Stimulated activated CD4-positive, alpha-beta T cell treated with anti-CD3 and anti-CD28 coated beads, Interleukin-12 subunit alpha, Interleukin-12 subunit beta, amount 100 ng/mL, for 48 hours (primary cell): ENCODE measurements at regions not wholly inside any gene's neighbourhood (a gene's known extent, or its start where the extent isn't known, plus 50 kb on each side); places are given as distances from the start of the nearest gene placed in this dataset.
"Not testable (repeated sequence)": the region's sequence is repeated elsewhere in the genome, so short reads cannot be mapped to it uniquely, and the experiment has no call there.

ENCODE experiments used
- DNase-seq, 3 donors: peaks; one replicate each; pipeline ENCODE4 v3.0.0-alpha.2; 2020; ENCODE audit warnings: low read depth in 2 of 3, low spot score in 1 of 3

DNA sequence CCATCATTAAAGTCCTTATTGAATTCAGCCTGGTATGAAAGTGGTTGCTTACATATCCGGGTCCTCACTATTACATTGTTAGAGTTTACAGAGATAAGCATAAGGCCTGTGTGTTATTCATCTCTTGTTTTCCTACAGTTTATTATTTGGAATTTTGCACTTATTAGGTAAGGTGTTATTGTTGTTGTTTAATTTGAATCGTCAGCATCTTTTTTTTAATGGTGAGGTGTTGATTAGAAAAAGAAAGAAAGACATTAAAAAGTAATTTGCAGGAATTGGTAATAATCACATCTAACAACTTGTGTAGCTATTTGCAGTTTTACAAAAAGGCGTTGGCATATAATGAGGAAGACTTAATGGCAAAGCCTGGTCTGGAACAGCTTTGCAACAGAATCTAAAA is 158.6 kb downstream of the SAMD5 start:
- no peak for DNase-seq

DNA sequence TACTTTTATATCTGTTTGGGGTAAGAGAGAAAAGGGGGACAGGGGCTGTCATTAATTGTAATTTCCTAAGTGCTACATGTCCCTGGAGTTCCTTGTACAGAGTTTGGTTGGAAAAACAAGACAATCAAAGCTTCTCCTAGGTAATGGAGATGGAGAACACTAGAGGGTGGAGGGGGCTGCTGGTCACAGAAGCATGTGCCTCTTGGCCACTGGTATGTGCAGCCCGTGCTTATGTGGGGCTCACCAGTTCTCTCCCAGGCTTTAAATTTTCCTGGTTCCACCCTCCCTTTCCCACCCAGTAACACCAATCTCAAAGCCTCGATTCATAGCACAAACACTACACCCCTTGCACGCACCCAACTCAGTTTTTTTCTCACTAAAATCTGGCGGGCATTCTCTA is 165.6 kb downstream of the SAMD5 start:
- no peak for DNase-seq

DNA sequence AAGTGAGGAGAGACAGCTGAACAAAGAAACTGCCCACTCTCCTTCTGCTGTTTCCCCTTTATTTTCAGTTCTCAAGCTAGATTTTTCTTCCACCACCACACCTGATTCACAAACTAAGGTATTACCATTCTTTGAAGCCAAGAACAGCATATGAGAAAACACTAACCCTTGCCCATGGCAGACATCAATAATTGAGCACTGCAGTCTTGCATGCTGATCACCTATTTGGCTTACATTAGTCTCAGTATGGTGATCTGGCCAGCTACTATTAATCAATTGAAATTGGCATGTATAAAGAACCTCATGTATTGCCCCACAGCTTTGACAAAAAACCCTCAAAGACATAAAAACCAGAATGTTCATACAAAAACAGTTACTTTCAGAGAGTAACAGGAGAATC is 166.3 kb downstream of the SAMD5 start:
- DNase-seq = no peak

DNA sequence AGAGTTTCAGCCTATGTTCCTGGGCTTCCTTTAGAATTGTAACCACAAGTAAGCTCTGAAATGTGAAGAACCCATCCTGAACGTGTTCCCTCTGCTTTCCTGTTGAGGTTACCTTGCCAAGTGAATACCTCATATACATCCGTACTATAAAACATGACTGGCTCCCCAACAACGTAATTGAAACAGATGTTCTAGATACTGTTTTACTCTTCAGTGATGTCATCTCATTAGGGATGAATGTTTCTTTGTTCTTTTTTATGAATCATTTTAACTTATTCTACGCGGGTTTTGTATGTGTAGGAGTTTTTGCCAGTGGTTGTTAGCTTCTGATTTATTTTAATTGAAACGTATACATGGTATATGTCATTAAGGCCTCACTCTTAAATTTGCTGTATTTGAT is 166.8 kb downstream of the SAMD5 start:
- no peak for DNase-seq

DNA sequence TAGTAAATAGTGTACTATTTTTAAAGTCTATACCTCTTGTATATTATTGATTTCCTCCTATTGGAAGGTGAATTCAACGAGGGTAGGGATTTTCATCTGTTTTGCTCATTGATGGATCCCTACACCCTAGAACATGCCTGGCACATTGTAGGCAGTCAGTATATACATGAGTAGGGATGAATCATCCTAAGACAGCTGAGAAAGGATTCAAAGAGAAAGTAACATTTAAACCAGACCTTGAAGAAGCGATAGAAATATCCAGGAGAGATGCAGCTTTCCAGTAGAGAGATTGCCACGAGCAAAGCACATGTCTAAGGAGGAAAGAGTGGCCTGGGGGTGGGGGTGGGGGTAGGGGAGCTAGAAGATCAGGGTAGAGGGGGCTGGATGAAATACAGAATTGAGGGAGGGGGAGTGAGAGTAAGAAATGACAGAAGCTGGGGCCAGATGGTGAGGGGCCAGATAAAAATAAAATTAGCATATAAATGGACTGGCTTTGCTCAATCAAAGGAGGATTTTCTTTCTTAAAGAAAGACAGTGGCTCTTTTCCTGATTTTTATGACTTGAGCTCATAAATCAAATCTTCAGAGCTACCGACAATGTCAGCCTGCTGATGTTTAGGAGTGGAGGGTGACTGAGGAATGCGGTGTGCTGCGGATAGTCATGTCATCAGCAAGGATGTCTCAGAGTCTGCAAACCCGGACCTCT is 168.2 kb downstream of the SAMD5 start:
- no peak for DNase-seq

DNA sequence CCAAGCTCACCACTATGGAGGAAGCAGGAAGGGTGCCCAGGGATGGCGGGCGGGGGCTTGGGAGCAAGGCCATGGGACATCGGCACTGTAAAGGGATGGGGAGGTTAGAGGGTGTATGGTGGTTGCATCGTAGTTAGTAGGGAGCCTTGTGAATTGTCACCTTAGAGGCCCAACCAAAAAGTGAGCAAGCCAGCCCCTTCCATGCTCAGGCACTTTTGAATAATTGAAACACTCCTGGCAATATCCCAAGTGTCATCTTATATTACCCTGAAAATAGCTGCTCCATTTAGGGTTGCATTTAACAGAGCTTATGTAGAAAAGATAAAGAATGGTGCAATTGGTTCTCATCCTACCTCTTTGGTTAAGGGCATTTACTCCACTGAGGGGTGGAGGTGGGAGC is 169.2 kb downstream of the SAMD5 start:
- no peak for DNase-seq

DNA sequence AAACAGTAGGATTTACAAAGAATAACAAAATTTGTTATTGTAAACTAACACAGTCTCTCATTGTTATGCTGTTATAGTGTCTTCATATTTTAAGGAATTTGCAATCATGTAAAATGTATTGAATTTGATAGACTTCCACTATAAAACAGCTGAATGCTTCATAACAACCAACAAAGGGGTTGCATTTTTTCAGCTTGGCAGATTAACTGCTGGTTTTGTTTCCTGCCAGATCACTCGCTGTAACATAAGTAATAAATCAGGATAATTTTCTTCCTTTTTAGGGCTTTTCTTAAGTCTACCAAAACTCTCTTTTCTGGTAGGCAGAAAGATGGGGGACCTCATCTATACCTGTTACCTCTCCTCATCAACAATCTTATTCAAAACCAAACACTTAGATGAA is 169.8 kb downstream of the SAMD5 start:
- DNase-seq = no peak

DNA sequence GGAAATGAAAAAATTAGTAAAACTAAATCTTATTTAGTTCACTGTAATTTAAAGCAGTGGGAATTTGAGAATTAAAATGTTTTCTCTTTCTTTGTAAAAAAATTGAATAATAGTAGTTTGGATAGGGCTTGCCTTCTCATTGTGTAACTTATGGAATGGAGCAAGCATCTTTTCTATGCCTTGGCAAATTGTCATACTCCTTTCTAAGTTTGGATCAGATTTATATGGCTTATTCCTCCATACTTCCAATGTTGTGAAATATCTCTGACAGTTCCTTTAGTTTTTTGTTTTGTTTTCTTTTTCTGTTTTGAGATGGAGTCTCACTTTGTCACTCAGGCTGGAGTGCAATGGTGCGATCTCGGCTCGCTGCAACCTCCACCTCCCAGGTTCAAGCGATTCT is 176.4 kb downstream of the SAMD5 start:
- no peak for DNase-seq

DNA sequence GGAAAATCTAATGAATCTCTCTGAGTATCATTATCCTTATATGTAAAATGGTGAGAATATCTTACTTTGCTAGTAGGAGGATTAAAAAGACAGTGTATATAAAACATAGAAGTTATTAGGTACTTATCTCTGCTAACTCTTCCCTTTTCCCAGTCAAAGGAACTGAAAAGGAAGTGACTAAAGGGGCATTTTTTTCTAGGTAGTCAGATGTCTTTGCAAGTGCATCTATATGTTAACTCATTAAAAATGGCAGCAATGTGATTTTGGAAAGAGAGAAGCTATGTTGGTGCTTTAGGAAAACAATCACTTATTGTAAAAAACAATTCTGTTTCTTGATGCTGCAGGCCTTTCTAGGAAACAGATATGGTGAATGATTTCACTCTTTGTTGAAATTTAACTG is 180.9 kb downstream of the SAMD5 start:
- DNase-seq = no peak

DNA sequence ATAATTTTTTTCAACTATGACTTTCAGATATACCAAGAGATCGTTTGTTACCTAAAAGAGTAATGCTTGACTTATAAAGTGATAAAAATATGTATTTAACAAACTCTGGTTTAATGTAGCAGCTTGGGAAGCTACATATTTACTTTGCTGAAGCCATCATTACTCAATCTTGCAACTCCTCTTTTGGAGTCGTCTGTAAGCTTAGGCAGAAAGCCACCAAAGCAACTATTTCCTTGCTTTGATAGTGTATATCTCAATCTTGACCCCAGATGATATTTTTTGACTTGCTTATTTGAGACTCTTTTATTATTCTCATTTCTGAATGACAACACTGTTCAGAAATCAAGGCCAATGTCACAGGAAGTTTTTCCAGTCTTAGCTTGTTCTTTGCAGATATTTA is 183.0 kb downstream of the SAMD5 start:
- no peak for DNase-seq

DNA sequence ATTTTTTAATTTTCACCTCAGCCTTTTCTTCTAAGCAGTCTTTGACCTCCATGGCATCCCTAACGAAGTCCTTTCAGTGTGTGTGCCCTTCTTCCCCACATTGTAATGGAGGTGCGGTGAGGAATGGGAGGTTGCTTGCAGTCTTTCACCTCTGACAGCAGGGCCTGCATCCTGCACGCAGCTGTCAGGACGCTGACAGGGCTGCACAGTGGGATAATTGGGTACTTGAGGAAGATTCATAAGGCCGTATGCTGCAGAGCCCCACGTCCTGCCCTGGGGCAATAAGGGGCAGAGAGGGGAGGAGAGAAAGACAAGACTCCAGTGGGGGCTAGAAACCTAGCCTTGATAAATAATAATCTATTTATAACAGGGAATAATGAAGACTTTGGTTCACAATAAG is 184.7 kb downstream of the SAMD5 start:
- no peak for DNase-seq

DNA sequence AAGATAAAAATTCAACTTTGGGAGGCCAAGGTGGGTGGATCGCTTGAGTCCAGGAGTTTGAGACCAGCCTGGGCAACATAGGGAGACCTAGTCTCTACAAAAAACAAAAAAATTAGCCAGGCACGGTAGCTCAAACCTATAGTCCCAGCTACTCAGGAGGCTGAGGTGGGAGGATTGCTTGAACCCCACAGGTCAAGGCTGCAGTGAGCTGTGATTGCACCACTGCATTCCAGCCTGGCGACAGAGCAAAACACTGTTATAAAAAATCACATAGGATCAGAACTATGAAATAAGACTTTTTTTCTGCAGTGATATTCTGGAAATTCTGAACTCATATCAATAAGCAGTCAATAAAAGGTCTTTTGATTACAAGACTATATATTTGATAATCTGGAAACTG is 186.1 kb downstream of the SAMD5 start:
- DNase-seq = not testable (repeated sequence)

DNA sequence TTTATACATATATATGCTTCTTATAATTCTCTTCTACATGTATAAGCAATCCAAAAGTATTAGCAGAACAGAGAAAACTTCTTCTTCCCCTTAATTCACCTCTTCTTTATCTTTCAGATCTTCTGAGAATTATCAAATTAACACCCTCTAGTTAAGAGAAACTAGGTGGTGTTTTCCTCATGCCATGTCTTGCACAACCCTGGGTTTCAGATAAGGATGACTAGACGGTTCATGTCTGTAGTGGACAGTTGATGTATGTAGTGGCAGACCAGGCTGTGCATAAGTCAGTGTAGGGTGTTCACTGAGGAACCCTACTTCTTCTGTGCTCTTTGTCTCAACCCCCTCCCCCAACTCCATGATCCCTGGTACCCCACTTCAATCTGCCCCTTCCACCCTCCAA is 187.3 kb downstream of the SAMD5 start:
- no peak for DNase-seq

DNA sequence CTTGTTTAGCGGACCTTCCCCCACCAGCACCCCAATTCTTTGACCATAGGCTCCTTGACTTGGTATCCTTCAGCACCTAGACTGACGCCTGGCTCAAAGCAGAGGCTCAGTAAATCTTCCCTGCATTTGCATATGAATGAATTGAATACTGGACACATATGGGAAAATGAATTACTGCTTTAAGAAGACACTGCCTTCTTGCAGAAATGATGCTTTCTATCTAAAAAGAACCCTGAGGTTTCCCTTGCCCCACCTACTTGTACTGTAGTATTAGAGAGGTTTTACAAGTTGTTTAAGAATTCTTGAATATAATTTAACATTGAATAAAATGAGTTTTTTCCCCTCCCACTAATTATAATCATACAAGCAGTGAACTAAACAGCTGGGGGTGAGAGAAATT is 190.7 kb downstream of the SAMD5 start:
- DNase-seq = no peak

DNA sequence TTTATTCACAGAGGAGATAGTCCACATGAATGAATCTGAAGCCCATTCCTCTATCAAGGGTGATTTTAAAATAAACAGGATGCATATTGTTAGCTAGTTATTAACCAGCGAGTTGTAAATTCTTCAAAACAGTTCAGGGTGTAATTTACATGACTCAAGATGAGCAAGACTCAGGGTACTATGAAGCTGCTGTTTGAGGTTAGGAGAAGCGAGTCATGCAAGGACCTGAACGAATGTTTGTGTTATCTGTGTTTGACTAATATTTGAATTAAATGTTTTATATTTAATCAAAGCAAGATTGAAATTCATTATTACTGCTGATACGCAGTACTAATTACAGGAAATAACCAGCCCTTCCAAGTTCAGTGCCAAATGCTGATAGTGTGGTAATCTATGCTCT is 191.1 kb downstream of the SAMD5 start:
- no peak for DNase-seq

DNA sequence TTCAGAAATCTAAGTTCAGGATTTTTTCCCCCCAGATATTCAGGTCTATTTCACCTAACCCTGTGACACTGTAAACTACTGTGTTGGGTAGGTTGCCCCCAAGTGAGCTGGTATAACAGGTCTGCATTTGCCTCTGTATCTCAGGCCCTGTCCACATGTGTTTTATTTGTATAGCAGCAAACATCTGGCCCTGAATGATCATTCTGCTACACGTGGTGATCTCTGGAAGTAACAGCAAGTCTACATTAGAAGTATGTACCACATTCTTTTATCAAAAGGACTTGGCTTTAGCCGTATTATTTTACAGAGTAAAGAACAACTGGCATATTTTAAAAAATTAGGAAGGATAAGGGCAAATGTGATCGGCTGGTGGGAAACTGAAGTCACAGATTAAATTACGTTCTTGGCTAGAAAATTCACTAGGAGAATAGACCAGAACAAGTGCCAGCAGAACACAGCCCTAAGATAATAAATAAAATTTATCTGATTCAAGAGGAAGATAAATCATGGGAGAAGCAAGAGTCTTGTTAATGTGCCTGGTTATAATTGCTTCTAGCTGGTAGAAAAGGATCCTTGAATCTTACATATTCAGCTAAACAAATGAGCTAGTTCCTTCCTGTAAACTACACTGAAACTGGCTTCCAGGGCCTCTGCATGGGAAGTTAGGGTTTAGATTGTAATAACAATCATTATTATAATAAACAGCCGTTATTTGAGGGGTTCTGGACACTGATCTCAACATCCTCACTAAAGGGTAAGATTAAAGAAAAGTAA is 192.1 kb downstream of the SAMD5 start:
- no peak for DNase-seq

DNA sequence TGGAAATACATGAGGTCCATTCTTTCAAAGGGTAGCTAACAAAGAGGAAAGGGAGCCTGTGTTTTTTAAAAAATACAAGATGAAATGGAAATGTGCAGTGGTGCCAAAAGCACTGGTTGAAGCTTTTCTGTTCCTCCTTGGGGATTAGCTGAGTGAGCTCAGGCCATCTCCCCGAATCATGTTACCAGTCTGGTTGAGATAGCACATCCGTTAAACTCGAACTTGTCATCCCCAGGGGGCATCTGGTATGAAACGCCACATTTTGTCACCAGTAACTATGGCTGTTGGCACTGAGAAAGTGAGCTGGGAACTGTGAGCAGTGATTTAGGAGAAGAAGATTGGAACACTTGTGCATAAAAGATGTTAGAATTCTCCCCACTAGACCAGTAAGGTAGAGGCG is 196.2 kb downstream of the SAMD5 start:
- no peak for DNase-seq

DNA sequence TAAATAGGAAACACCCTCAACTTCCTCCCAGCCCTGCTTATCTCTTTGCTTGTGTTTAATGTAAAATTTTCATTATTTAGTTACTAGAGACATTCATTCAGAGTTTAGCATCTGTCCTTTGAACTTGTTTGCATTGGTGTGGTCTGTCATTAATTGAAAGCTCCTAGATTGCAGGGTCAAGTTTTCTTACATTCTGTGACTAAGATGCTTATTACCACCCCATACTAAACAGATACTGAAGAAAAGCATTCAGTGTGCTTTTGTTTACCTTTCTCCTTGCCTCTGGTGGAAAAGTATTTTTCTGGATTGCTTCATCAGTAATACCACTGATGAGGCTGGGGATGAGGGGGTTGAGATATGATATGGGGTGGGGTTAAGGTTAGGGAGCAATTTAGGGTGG is 199.0 kb downstream of the SAMD5 start:
- no peak for DNase-seq

DNA sequence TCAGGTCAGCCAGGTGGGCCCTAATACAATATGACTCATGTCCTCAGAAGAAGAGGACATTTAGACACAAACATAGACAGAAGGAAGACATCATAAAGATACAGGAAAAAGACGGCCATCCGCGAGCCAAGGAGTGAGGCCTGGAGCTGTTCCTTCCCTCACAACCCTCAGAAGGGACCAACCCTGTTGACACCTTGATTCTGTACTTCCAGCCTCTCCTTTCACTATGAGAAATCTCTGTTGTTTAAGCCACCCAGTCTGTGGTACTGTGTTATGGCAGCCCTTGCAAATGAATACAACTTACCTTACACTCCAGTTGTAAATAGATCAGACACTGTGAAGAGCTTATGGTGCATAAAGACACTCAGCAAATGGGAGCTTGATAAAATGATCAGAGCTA is 199.7 kb downstream of the SAMD5 start:
- DNase-seq = no peak

DNA sequence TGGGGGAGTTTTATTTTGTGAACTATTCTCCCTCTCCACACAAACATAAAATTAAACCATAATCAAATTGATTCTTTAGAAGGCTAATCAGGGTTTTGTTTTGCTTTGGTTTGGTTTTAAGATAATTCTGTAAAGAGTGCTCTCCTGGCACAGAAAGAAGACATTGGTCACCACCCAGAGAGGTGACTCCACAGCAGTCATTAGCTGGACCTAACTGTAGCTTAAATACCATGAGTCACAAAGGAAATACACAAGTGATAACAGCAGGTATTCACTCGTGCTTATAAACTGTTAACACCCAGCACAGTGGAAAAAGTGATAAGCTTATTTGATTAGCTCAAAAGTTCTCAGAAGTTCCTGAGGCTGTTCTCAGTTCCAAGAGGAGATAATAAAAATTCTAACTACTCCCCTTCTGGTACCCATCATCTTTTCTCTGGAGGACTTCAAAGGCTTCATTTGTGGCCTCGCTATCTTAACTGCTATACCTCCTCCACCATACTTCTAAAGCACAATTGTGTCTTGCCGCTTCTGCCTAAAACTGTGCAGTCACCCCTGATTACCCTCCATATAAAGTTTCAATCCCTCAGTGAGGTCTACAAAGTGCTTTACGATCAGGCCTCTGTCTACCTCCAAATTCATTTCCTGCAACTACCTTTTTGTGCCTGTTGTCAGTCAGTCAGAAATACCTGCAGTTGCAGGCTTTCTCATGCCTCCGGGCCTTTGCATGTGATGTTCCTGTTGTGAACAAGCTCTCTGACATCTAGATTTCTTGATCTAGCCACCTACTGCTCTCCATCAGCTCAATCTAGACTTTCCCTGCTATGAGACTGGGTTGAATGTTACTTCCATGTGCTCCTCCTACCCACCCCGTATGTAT is 201.1 kb downstream of the SAMD5 start:
- DNase-seq = no peak

DNA sequence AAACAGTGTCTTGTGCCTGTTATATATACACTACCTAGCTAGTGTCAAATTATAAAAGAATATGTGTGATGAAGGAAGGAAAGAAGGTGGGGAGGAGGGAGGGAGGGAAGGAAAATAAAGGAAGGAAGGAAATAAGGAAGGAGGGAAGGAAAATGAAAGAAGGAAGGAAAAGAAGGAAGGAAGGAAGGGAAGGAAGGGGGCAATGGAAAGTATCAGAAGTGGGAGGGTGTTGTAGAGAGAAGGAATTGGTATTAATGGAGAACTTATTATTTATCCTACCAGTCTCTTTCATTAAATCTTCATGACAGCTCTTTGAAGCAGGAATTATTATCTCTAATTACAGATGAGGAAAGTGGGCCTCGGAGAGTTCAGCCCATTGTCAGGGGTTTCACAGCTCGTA is 202.4 kb downstream of the SAMD5 start:
- no peak for DNase-seq

DNA sequence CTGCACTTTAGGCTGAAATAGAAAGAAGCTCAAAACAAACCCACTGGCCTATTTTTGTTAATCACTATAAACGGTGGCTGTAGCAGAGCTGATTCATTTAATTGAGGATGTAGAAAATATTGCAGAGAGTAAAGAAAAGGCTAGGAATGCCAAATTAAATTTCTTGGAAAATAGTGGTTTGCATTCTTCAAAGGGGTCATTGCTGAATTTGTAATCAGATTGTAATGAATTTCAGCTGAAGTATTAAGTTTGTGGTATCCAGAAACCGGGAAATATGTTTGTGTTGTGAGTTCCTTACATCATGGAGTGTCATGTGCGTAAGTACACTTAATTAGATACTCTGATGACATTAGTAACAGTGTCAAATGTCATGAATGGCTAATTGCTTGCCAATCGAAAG is 203.0 kb downstream of the SAMD5 start:
- no peak for DNase-seq
